SU-DHL-6 (cell line): ENCODE measurements at regions not wholly inside any gene's neighbourhood (a gene's known extent, or its start where the extent isn't known, plus 50 kb on each side); places are given as distances from the start of the nearest gene placed in this dataset.

Source experiments
- H2AFZ ChIP-seq: fragments of 200-600 bp; sonication (generic); 2 replicates; pipeline ENCODE4 v1.6.1; 2014; ENCODE audit warnings: low read depth, mild to moderate bottlenecking, moderate library complexity, mixed read lengths, antibody characterized with exemption, low read length; ENCODE audit not compliant: severe bottlenecking
- H3F3A ChIP-seq: fragments of 200-600 bp; shearing (Covaris generic); 2 replicates; pipeline ENCODE4 v1.6.0; 2016; ENCODE audit warnings: antibody characterized with exemption, mild to moderate bottlenecking; ENCODE audit not compliant: insufficient read depth
- H3K27ac ChIP-seq: fragments of 200-600 bp; sonication (generic); 2 replicates; pipeline ENCODE4 v1.5.1; 2016; ENCODE audit warnings: low read depth, mild to moderate bottlenecking, low read length, moderate library complexity, mixed read lengths
- H3K27me3 ChIP-seq: fragments of 200-600 bp; sonication (generic), shearing (Covaris generic); 2 replicates; pipeline ENCODE4 v1.6.0; 2014; ENCODE audit warnings: mild to moderate bottlenecking, low read length
- H3K36me3 ChIP-seq: fragments of 200-600 bp; sonication (generic); 2 replicates; pipeline ENCODE4 v1.6.1; 2014; ENCODE audit warnings: mild to moderate bottlenecking, low read length, mixed read lengths
- H3K4me2 ChIP-seq: fragments of 300-600, 200-600 bp; shearing (Covaris generic), sonication (generic); 2 replicates; pipeline ENCODE4 v1.6.0; 2014; ENCODE audit warnings: low read length, low read depth, mild to moderate bottlenecking; ENCODE audit not compliant: poor library complexity, severe bottlenecking
- H3K4me3 ChIP-seq: fragments of 200-600 bp; sonication (generic); 2 replicates; pipeline ENCODE4 v1.5.1; 2014; ENCODE audit warnings: antibody characterized with exemption, low read length, mild to moderate bottlenecking, mixed read lengths; ENCODE audit not compliant: insufficient read depth, poor library complexity, severe bottlenecking
- H3K79me2 ChIP-seq: fragments of 200-600 bp; sonication (generic); 2 replicates; pipeline ENCODE4 v1.6.1; 2014; ENCODE audit warnings: mild to moderate bottlenecking, low read length, moderate library complexity; ENCODE audit not compliant: insufficient read depth
- H3K9ac ChIP-seq: fragments of 200-600 bp; sonication (generic); 2 replicates; pipeline ENCODE4 v1.7.0; 2014; ENCODE audit warnings: mild to moderate bottlenecking, low read length
- H3K9me2 ChIP-seq: fragments of 200-600 bp; sonication (generic); replicated peaks from 2 replicates; pipeline ENCODE4 v1.6.1; 2014; ENCODE audit warnings: low read length; ENCODE audit not compliant: insufficient read depth
- H3K9me3 ChIP-seq: fragments of 200-600 bp; sonication (generic); 2 replicates; pipeline ENCODE4 v1.6.1; 2014; ENCODE audit warnings: low read length, mixed read lengths; ENCODE audit not compliant: insufficient read depth
- H4K20me1 ChIP-seq: fragments of 200-600 bp; sonication (generic); 2 replicates; pipeline ENCODE4 v1.6.1; 2014; ENCODE audit warnings: low read depth, mild to moderate bottlenecking, antibody characterized with exemption, low read length, moderate library complexity, mixed read lengths
- CTCF ChIP-seq: fragments of 200-600 bp; sonication (generic); IDR thresholded peaks from one replicate; pipeline ENCODE4 v1.5.1; 2017; ENCODE audit warnings: antibody characterized with exemption, mild to moderate bottlenecking, low read length, moderate library complexity; ENCODE audit not compliant: insufficient read depth, poor library complexity, severe bottlenecking
- EZH2phosphoT487 ChIP-seq: fragments of 200-600 bp; sonication (generic), shearing (Covaris generic); conservative IDR thresholded peaks from 2 replicates; pipeline ENCODE4 v1.6.1; 2018; ENCODE audit warnings: mild to moderate bottlenecking, antibody characterized with exemption, low read length, moderate library complexity, mixed read lengths

- no peaks in the 10 kb centered on the region for H3K36me3 ChIP-seq
- H3K79me2 ChIP-seq: no peaks in the 10 kb centered on the region
- H3K27me3 ChIP-seq: no peaks in the 10 kb centered on the region
- no peak overlapping the region for H3K4me2 ChIP-seq
- no peak overlapping the region for H3K4me3 ChIP-seq
- H3K27ac ChIP-seq: peak overlapping the region; percentile 58; the same call in 1 of the 2 replicates
- H3K9ac ChIP-seq: no peak overlapping the region
- TF ChIP-seq CTCF (no peak), EZH2phosphoT487 (no peak)
- no peak overlapping the region for H2AFZ ChIP-seq
- H3K9me2 ChIP-seq: no peaks in the 10 kb centered on the region
- H3K9me3 ChIP-seq: no peaks in the 10 kb centered on the region
- H3F3A ChIP-seq: no peaks in the 10 kb centered on the region
- no peaks in the 10 kb centered on the region for H4K20me1 ChIP-seq
Measured at GRCh38 chr18:4638680-4639079, 183.6 kb upstream of the DLGAP1 start.

- Histone ChIP-seq H3F3A (no peaks in the 10 kb centered on the region), H3K36me3 (no peaks in the 10 kb centered on the region), H3K9me2 (no peaks in the 10 kb centered on the region), H3K27ac (no peak overlapping the region), H3K4me3 (no peak overlapping the region), H2AFZ (no peak overlapping the region), H4K20me1 (no peaks in the 10 kb centered on the region), H3K27me3 (no peaks in the 10 kb centered on the region), H3K4me2 (no peak overlapping the region), H3K9ac (no peak overlapping the region), H3K9me3 (no peaks in the 10 kb centered on the region), H3K79me2 (no peaks in the 10 kb centered on the region)
- TF ChIP-seq CTCF (no peak), EZH2phosphoT487 (no peak)
Measured at GRCh38 chr18:4637876-4638275, 182.8 kb upstream of the DLGAP1 start.

GRCh38 chr18:4636967-4637366 lies 181.9 kb upstream of the DLGAP1 start:
- Histone ChIP-seq H2AFZ (no peak overlapping the region), H3K27ac (no peak overlapping the region)

More at GRCh38 chr18:4636967-4637366, 181.9 kb upstream of the DLGAP1 start:
- Histone ChIP-seq H3K4me3 (no peak overlapping the region), H3F3A (no peaks in the 10 kb centered on the region), H3K27me3 (no peaks in the 10 kb centered on the region), H3K36me3 (no peaks in the 10 kb centered on the region), H3K9me2 (no peaks in the 10 kb centered on the region), H3K9ac (no peak overlapping the region), H3K9me3 (no peaks in the 10 kb centered on the region), H3K79me2 (no peaks in the 10 kb centered on the region), H3K4me2 (no peak overlapping the region), H4K20me1 (no peaks in the 10 kb centered on the region)
- TF ChIP-seq EZH2phosphoT487 (no peak), CTCF (no peak)
